OCI-LY7 (cell line): ENCODE measurements at regions not wholly inside any gene's neighbourhood (a gene's known extent, or its start where the extent isn't known, plus 50 kb on each side); places are given as distances from the start of the nearest gene placed in this dataset.

Source experiments
- BruUV-seq: library from RNA; stranded (reverse); fragments of 400-500 nt; replicated peaks from 2 replicates; lab custom pipeline; 2021; lab: Mats Ljungman, UMichigan
- CTCF ChIA-PET: fragments of 300-600 bp; sonication (Branson Sonifier 250); formaldehyde crosslinking; loops from one replicate; lab custom pipeline; 2022; ENCODE audit warnings: antibody characterized with exemption; ENCODE audit not compliant: unreplicated experiment; lab: Charles Lee
- POLR2A ChIA-PET: fragments of 300-600 bp; sonication (Branson Sonifier 250); formaldehyde crosslinking; loops from one replicate; lab custom pipeline; 2022; ENCODE audit warnings: antibody characterized with exemption; lab: Charles Lee
- DNase-seq: peaks from one replicate; pipeline ENCODE4 v3.0.0-alpha.2; 2015; ENCODE audit warnings: low spot score
- H2AFZ ChIP-seq: fragments of 200-600 bp; sonication (generic), shearing (Covaris generic); 2 replicates; pipeline ENCODE4 v1.6.1; 2014; ENCODE audit warnings: mild to moderate bottlenecking, antibody characterized with exemption, low read length, moderate library complexity
- H3K27ac ChIP-seq: fragments of 200-600 bp; sonication (generic); 2 replicates; pipeline ENCODE4 v1.5.1; 2014; ENCODE audit warnings: mixed run types, low read depth, mild to moderate bottlenecking, moderate library complexity, low read length, inconsistent platforms; ENCODE audit not compliant: poor library complexity, severe bottlenecking
- H3K36me3 ChIP-seq: fragments of 200-600 bp; sonication (generic); 2 replicates; pipeline ENCODE4 v1.6.1; 2014; ENCODE audit warnings: mild to moderate bottlenecking, antibody characterized with exemption, low read length, moderate library complexity, mixed read lengths; ENCODE audit not compliant: insufficient read depth
- H3K4me1 ChIP-seq: fragments of 200-600 bp; sonication (generic); 2 replicates; pipeline ENCODE4 v1.5.1; 2014; ENCODE audit warnings: mild to moderate bottlenecking, low read length; ENCODE audit not compliant: insufficient read depth, poor library complexity, severe bottlenecking
- H3K4me2 ChIP-seq: fragments of 200-600 bp; sonication (generic); 2 replicates; pipeline ENCODE4 v1.6.1; 2014; ENCODE audit warnings: mild to moderate bottlenecking, low read length
- H3K4me3 ChIP-seq: fragments of 200-600 bp; sonication (generic); 2 replicates; pipeline ENCODE4 v1.5.1; 2014; ENCODE audit warnings: mild to moderate bottlenecking, low read depth, low read length; ENCODE audit not compliant: poor library complexity, severe bottlenecking
- H3K79me2 ChIP-seq: fragments of 200-600 bp; sonication (generic); 2 replicates; pipeline ENCODE4 v1.6.1; 2016; ENCODE audit warnings: low read depth, mild to moderate bottlenecking, low read length, moderate library complexity, mixed read lengths; ENCODE audit not compliant: insufficient read depth
- H3K9me2 ChIP-seq: fragments of 200-600 bp; sonication (generic); 2 replicates; pipeline ENCODE4 v1.6.1; 2016; ENCODE audit warnings: mild to moderate bottlenecking, low read length, mixed read lengths; ENCODE audit not compliant: insufficient read depth
- H3K9me3 ChIP-seq: fragments of 200-600 bp; sonication (generic); 2 replicates; pipeline ENCODE4 v1.6.1; 2014; ENCODE audit warnings: mild to moderate bottlenecking, mixed run types, low read length, mixed read lengths
- H4K20me1 ChIP-seq: fragments of 200-600 bp; sonication (generic); 2 replicates; pipeline ENCODE4 v1.6.1; 2014; ENCODE audit warnings: mild to moderate bottlenecking, antibody characterized with exemption, low read length, moderate library complexity, mixed read lengths; ENCODE audit not compliant: insufficient read depth
- CTCF ChIP-seq: fragments of 200-600 bp; sonication (generic); conservative IDR thresholded peaks from 2 replicates; pipeline ENCODE4 v1.5.1; 2014; ENCODE audit warnings: mild to moderate bottlenecking, antibody characterized with exemption, low read length, moderate library complexity, mixed read lengths
- EZH2phosphoT487 ChIP-seq: fragments of 200-600 bp; sonication (generic); IDR thresholded peaks from 2 replicates; pipeline ENCODE4 v1.6.1; 2018; ENCODE audit warnings: low read depth, borderline replicate concordance, mild to moderate bottlenecking, mixed run types, antibody characterized with exemption, low read length, moderate library complexity, mixed read lengths
- intact Hi-C: fragments of 100-400 bp; cut with micrococcal nuclease; formaldehyde crosslinking; loops from one replicate; pipeline ENCODE4 v1.10.0; 2022; ENCODE audit not compliant: unreplicated experiment

- CTCF ChIA-PET: no interaction called here
- H3K4me2 ChIP-seq: no peak overlapping the region
- no peaks in the 10 kb centered on the region for H3K4me1 ChIP-seq
- TF ChIP-seq CTCF (no peak), EZH2phosphoT487 (no peak)
- no peak for DNase-seq
- no peaks in the 10 kb centered on the region for H4K20me1 ChIP-seq
- no peaks in the 10 kb centered on the region for H3K9me3 ChIP-seq
- no TSS peak for BruUV-seq
- H2AFZ ChIP-seq: no peak overlapping the region
- H3K9me2 ChIP-seq: no peaks in the 10 kb centered on the region
- no peaks in the 10 kb centered on the region for H3K36me3 ChIP-seq
- H3K79me2 ChIP-seq: no peaks in the 10 kb centered on the region
- no peak overlapping the region for H3K27ac ChIP-seq
- intact Hi-C loops: no loop called here
- POLR2A ChIA-PET: no interaction called here
- no peak overlapping the region for H3K4me3 ChIP-seq
Measured at GRCh38 chr20:48469026-48469425, 358.8 kb downstream of the PREX1 start.

- no peak for TF ChIP-seq EZH2phosphoT487
- no peak for TF ChIP-seq CTCF
- Histone ChIP-seq H3K4me1 (no peaks in the 10 kb centered on the region), H3K9me3 (no peaks in the 10 kb centered on the region), H3K4me2 (no peak overlapping the region), H3K79me2 (no peaks in the 10 kb centered on the region), H3K36me3 (no peaks in the 10 kb centered on the region), H4K20me1 (no peaks in the 10 kb centered on the region), H3K9me2 (no peaks in the 10 kb centered on the region), H3K27ac (no peak overlapping the region), H2AFZ (no peak overlapping the region), H3K4me3 (no peak overlapping the region)
- ChIA-PET POLR2A (no interaction called here), CTCF (no interaction called here)
- intact Hi-C loops: no loop called here
- no peak for DNase-seq
- BruUV-seq: no TSS peak
Measured at GRCh38 chr20:48468571-48468970, 359.2 kb downstream of the PREX1 start.

- intact Hi-C loops: no loop called here
- ChIA-PET CTCF (no interaction called here), POLR2A (no interaction called here)
- no peak overlapping the region for H3K4me2 ChIP-seq
- H3K4me1 ChIP-seq: no peaks in the 10 kb centered on the region
- H3K9me2 ChIP-seq: no peaks in the 10 kb centered on the region
- no peaks in the 10 kb centered on the region for H3K36me3 ChIP-seq
- no peak overlapping the region for H3K4me3 ChIP-seq
- no peaks in the 10 kb centered on the region for H3K79me2 ChIP-seq
- no peaks in the 10 kb centered on the region for H4K20me1 ChIP-seq
- peak overlapping the region; percentile 50; the same call in 1 of the 2 replicates for H2AFZ ChIP-seq
- no peak for TF ChIP-seq EZH2phosphoT487
- TF ChIP-seq CTCF: no peak
- H3K9me3 ChIP-seq: no peaks in the 10 kb centered on the region
- no peak overlapping the region for H3K27ac ChIP-seq
- DNase-seq: peak; percentile 49
- BruUV-seq: no TSS peak
Measured at GRCh38 chr20:48467622-48468021, 360.2 kb downstream of the PREX1 start.
